ENCODE measurements at regions not wholly inside any gene's neighbourhood (a gene's known extent, or its start where the extent isn't known, plus 50 kb on each side); places are given as distances from the start of the nearest gene placed in this dataset.

GRCh38 chr3:28743271-28743670 is 394.6 kb upstream of the AZI2 start:
- no peak for DNase-seq

GRCh38 chr3:28743831-28744230 is 395.2 kb upstream of the AZI2 start:
- DNase-seq, result no peak

- no peak for DNase-seq
Observed at GRCh38 chr3:28745436-28745835, 396.8 kb upstream of the AZI2 start.

GRCh38 chr3:28745916-28746617 is 397.4 kb upstream of the AZI2 start:
- DNase-seq, result no peak

GRCh38 chr3:28746990-28747389 is 398.4 kb upstream of the AZI2 start:
- DNase-seq, result no peak

GRCh38 chr3:28751864-28752263 is 403.2 kb upstream of the AZI2 start:
- DNase-seq, result no peak

GRCh38 chr3:28752290-28752689 is 403.7 kb upstream of the AZI2 start:
- no peak for DNase-seq

- DNase-seq, result no peak
Observed at GRCh38 chr3:28756056-28756455, 407.4 kb upstream of the AZI2 start.

GRCh38 chr3:28758115-28758514 is 409.5 kb upstream of the AZI2 start:
- no peak for DNase-seq

GRCh38 chr3:28761375-28761774 is 412.8 kb upstream of the AZI2 start:
- DNase-seq, result no peak

GRCh38 chr3:28765194-28765593 is 416.6 kb upstream of the AZI2 start:
- no peak for DNase-seq

- no peak for DNase-seq
Observed at GRCh38 chr3:28768439-28768838, 419.8 kb upstream of the AZI2 start.

- no peak for DNase-seq
Observed at GRCh38 chr3:28777806-28778475, 429.3 kb upstream of the AZI2 start.

GRCh38 chr3:28780480-28780879 is 431.9 kb upstream of the AZI2 start:
- DNase-seq, result no peak

GRCh38 chr3:28781053-28781452 is 432.4 kb upstream of the AZI2 start:
- no peak for DNase-seq

- DNase-seq, result no peak
Observed at GRCh38 chr3:28786446-28786845, 437.8 kb upstream of the AZI2 start.

- DNase-seq, result no peak
Observed at GRCh38 chr3:28788571-28788970, 439.9 kb upstream of the AZI2 start.

- no peak for DNase-seq
Observed at GRCh38 chr3:28791713-28792255, 443.2 kb upstream of the AZI2 start.

GRCh38 chr3:28792604-28793003 is 444.0 kb upstream of the AZI2 start:
- no peak for DNase-seq

- DNase-seq, result no peak
Observed at GRCh38 chr3:28799084-28799483, 450.5 kb upstream of the AZI2 start.

- DNase-seq, result no peak
Observed at GRCh38 chr3:28800203-28800602, 451.6 kb upstream of the AZI2 start.

- DNase-seq, result no peak
Observed at GRCh38 chr3:28808068-28808467, 459.4 kb upstream of the AZI2 start.

GRCh38 chr3:28816017-28816416 is 464.9 kb upstream of the RBMS3 start:
- DNase-seq, result no peak

GRCh38 chr3:28824316-28824715 is 456.6 kb upstream of the RBMS3 start:
- no peak for DNase-seq

- no peak for DNase-seq
Observed at GRCh38 chr3:28826840-28827239, 454.0 kb upstream of the RBMS3 start.
